HG03135 (cell line): ENCODE measurements at regions not wholly inside any gene's neighbourhood (a gene's known extent, or its start where the extent isn't known, plus 50 kb on each side); places are given as distances from the start of the nearest gene placed in this dataset.

Experiments
- ATAC-seq: cut with Tn5 transposase; IDR thresholded peaks from one replicate; pipeline ENCODE4 v1.9.1; 2021; ENCODE audit warnings: mild to moderate bottlenecking, moderate library complexity; ENCODE audit not compliant: unreplicated experiment

- no peak for ATAC-seq
Measured at GRCh38 chr6:17047889-17048288, 54.0 kb upstream of the STMND1 start.

- no peak for ATAC-seq
Measured at GRCh38 chr6:17045581-17046322, 56.1 kb upstream of the STMND1 start.

DNA sequence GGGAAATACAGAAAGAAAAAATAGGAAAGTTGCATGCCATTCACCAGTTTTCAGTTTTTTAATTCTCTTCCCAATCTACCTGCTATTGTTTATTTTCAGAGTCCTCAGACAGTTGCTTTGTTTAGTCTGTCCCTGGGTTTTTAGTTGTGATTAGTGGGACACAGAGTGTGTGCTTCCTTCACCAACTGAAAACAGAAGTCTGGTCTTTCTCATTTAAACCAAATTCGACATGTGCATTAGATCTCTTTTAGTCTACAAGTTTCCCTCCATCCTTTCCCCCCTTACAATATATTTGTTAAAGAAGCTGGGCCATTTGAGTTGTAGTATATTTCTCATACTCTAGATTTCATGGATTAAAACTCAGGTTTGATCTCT is 58.7 kb upstream of the STMND1 start:
- no peak for ATAC-seq

- ATAC-seq: no peak
Measured at GRCh38 chr6:17042422-17043147, 59.3 kb upstream of the STMND1 start.

DNA sequence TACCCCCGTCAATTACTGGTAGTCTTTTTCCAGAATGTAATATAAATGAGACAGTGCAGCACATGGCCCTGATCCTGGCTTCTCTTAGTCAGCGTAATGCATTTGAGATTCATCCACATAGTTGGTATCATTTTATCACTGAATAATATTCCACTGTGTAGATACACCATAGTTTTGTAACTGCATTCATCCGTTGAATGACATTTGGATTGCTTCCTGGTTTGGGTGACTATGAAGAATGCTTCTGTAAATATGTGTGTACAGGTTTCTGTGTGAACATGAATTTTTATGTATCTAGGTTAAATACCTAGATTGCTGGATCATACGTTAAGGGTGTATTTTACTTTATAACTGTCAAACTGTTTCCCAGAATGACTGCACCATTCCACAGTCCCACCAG is 62.6 kb upstream of the STMND1 start:
- ATAC-seq: no peak

DNA sequence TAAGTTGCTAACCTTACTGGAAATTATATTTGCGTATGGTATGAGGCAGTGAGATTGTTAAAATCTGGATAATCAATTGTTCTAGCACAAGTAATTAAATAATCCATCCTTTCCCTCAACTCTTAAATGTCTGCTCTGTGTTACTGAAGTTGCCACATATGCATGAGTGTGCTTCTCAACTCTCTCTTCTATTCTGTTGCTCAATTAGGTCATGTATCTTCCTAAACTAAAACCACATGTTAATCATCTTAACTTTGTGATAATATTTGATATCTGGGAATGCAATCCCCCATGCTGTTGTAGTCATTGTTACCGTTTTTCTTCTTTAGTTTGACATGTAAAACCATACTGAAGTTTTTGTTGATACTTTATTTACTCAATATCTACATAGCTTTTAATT is 63.5 kb upstream of the STMND1 start:
- no peak for ATAC-seq

DNA sequence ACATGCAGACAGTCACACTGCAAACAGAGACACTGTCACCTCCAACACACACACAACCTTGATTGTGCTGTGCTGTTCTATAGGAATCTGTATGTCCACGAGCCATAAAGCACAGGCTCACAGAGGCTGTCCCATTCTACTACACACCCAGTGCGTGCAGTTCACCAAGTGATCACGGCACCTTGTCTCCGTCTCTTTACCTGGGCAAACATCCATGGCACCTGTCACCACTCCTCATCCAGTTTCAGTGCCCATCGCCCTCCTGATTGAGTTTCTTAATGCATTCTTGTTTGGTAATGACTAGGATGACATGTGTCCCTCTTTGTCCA is 65.8 kb upstream of the STMND1 start:
- no peak for ATAC-seq

- ATAC-seq: no peak
Measured at GRCh38 chr6:17035257-17036064, 66.4 kb upstream of the STMND1 start.

GRCh38 chr6:17033746-17034145 is 68.1 kb upstream of the STMND1 start:
- no peak for ATAC-seq

DNA sequence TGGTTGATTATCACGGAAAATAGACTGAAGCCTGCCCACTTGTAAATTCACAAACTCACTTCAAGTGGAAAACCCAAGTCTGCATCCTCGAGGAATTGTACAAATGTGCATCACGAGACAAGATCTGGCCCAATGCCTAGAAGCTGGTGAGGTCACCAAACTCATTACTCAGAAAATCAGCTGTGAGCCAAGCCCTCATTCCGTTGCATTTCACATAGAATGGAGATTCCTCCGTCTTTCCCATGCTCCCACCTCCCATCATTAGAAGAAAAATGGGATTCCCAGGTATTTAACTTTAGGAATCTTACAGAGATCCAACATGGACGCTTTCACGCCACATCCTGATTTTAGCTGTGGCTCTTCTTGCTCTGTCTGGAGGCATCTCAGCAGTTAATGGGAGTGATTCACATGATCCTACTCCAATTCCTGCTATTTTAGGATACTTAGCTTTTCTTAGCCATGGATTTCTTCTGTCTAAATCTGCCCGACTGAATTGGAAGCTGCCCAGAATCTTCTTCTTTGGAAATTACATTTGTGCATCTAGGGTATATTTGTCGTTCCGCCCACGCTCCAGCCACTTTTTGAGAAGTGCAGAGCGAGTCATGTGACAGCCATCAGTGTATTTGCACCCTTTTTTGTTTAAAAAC is 68.7 kb upstream of the STMND1 start:
- no peak for ATAC-seq

DNA sequence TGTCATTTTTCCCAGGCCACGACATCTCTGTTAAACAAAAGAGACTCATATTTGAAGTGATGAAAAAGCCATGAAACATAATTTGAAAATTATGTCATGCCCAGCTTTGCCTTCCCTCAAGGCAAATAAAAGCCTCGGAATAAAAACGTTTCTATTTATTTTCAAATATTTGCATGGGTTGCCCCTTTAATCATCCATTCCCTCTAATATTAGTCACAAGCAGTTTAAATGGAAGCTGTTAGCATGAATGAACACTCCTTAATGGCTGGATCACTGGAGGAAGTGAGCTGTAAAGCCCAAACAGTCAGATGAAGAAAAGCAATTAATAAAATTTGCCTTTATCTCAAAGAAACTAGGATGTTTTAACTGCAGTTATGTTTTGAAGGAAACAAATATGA is 69.3 kb upstream of the STMND1 start:
- no peak for ATAC-seq

- no peak for ATAC-seq
Measured at GRCh38 chr6:17031961-17032360, 69.9 kb upstream of the STMND1 start.

DNA sequence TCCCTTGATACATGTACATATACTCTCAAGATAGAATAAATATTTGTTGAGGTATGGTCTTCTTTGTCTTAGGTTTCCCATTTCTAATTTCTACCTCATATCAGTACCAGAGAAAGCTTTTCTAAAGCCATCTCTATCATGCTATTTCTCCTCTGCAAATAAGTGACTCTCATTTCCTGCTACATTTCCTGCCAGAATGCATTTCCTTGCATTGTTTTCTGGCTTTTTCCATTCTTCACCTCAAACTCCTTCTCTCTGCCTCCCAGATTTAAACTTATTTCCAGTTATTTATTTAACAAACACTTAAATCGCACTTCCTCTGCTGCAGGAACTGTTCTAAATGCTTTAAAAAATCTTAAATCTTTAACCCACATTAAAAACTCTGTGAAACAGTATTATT is 74.4 kb upstream of the STMND1 start:
- no peak for ATAC-seq

GRCh38 chr6:17022604-17023003 is 79.2 kb upstream of the STMND1 start:
- peak; percentile 65 for ATAC-seq

DNA sequence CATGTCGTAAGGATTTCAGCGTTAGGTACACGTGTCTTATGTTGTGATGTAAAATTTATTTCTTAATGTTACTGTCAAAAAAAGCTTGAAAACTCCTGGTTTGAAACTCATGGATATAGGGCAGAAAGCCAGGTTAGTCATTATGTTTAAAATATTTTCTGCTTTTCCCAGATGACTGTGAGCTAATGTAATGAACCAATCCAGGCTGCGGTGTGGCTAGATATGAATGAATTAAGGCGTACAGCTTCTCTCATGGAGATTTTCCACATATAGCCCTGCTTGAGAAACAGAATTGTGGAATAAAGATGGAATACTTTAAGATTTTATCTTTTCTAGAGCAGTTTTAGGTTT is 80.3 kb upstream of the STMND1 start:
- no peak for ATAC-seq

DNA sequence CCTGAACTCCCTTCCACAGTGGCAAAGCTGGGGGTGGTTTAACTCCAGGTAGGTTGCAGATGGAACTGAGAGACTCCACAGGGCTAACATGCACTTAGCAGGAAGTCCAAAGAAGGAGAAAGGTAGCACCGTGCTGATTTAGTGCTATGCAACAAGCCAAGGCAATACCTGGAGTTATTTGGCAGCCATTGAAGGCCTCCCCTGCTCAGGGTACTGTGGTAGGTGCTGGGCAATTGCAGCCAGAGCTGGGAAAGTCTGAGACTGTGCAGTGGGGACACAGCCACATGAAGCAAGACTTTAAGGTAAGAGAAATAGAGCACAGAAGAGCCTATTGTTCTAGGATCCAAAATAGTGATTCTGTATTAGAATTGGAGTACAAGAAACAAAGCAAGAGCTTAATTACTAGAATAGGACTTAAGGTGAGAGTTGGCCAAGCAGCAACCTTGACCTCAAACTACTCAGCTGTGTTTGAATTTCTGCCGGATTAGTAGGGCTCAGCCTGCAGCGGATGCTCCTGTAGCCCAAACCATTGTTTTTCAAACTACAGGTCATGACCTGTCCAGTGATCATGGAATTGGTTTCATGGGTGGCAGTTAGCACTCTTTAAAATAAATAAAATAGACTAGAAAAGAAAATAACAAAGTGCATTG is 80.8 kb upstream of the STMND1 start:
- ATAC-seq: no peak

DNA sequence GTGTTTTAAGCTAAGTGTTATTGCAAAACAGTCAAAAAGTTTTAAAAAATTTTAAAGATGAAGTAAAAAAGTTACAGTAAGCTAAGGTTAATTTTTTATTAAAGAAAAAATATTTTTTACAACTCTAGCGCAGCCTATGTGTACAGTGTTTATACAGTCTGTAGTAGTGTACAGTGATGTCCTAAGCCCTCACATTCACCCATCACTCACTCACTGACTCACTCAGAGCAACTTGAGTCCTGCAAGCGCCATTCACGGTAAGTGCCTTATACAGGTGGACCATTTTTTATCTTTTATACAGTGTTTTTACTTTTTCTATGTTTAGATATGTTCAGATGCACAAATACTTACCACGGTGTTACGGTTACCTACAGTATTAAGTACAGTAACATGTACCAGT is 83.4 kb upstream of the STMND1 start:
- no peak for ATAC-seq

DNA sequence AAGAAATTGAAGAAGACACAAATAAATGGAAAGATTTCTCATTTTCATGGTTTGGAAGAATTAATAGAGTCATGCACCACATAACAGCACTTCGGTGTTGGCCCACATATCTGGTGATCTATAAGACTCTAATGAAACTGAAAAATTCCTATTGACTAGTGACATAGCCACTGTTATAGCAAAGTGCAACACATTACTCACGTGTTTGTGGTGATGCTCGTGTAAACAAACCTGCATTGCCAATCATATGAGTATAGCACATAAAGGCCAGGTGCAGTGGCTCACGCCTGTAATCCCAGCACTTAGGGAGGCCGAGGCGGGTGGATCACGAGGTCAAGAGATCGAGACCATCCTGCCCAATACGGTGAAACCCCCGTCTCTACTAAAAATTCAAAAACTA is 84.4 kb upstream of the STMND1 start:
- ATAC-seq: no peak

DNA sequence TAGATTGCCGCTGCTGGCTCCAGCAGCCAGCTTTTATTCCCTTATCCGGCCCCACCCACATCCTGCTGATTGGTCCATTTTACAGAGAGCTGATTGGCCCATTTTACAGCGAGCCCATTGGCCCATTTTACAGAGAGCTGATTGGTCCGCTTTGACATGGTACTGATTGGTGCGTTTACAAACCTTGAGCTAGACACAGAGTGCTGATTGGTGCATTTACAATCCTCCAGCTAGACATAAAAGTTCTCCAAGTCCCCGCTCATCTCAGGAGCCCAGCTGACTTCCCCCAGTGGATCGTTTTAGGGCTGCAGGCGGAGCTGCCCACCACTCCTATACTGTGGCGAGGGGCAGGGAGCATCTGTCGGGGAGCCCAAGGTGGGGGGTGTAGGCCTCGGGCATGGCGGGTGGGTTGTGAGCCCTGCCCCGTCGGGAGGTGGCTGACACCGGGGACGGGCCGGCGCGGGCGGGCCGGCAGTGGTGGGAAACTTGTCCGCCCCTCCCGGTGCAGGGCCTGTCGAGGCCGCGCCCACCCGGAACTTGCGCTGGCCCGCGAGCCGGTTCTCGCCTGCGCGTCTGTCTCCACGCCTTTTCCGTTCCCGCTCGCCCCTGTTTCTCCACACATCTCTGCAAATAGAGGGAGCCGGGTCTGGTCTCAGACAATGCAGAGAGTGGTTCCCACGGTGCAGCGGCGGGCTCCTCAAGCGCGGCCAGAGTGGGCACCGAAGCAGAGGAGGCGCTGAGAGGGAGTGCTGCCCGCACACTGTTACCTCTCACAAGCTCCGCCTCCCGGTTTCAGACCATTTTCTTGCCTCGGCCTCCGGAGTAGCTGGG is 86.1 kb upstream of the STMND1 start:
- no peak for ATAC-seq

- ATAC-seq: peak; percentile 93
Measured at GRCh38 chr6:17015144-17015543, 86.7 kb upstream of the STMND1 start.
